Breast epithelium (tissue), 3 donors: ENCODE measurements at regions not wholly inside any gene's neighbourhood (a gene's known extent, or its start where the extent isn't known, plus 50 kb on each side); places are given as distances from the start of the nearest gene placed in this dataset.

Source experiments
- CTCF ChIP-seq, 3 donors: fragments of 450-650 bp; IDR thresholded peaks; one replicate each; pipeline ENCODE4 v1.5.1; 2016 to 2017; ENCODE audit warnings: antibody characterized with exemption in 3 of 3, mild to moderate bottlenecking in 3 of 3, moderate library complexity in 3 of 3
- POLR2AphosphoS5 ChIP-seq, 3 donors: sonication (generic); formaldehyde crosslinking; IDR thresholded peaks; one replicate each; pipeline ENCODE4 v1.6.1; 2017; ENCODE audit warnings: antibody characterized with exemption in 3 of 3

GRCh38 chr5:106393276-106393675 is 1277.5 kb downstream of the EFNA5 start:
- TF ChIP-seq POLR2AphosphoS5 (IDR thresholded peaks at IDR 0.05), result no peak
- TF ChIP-seq CTCF (IDR thresholded peaks at IDR 0.05), result no peak
